SK-N-MC (cell line): ENCODE measurements at regions not wholly inside any gene's neighbourhood (a gene's known extent, or its start where the extent isn't known, plus 50 kb on each side); places are given as distances from the start of the nearest gene placed in this dataset.

ENCODE experiments used
- EZH2 ChIP-seq: fragments of 200-600 bp; sonication (generic); IDR thresholded peaks from one replicate; pipeline ENCODE4 v1.6.1; 2017; ENCODE audit warnings: antibody characterized with exemption
- POLR2AphosphoS5 ChIP-seq: IDR thresholded peaks from 2 replicates; pipeline ENCODE4 v1.6.1; 2012; ENCODE audit warnings: mild to moderate bottlenecking, low read depth, low read length, borderline replicate concordance

DNA sequence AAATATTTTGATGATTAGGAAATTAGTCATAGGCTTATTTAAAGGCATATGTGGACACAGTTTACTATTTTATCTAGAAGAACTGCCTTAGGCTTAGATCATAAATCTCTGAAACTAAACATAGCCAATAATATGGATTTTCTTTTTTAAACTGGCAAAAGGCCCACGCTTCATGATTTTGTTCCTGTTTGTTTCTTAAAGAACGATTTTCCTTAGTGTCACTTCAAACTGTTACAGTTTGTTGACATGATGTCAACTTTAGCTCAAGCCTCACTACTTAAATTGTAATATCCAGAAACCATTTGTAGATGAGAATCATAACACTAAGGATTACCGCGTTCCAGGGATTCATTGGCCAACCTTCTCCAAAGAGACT, 322.6 kb downstream of the HHIPL2 start:
- TF ChIP-seq EZH2 = no peak
- TF ChIP-seq POLR2AphosphoS5 = no peak
